Breast epithelium (tissue), 3 donors: ENCODE measurements at regions not wholly inside any gene's neighbourhood (a gene's known extent, or its start where the extent isn't known, plus 50 kb on each side); places are given as distances from the start of the nearest gene placed in this dataset.

Experiments
- POLR2A ChIP-seq: fragments of 450-650 bp; IDR thresholded peaks from one replicate; pipeline ENCODE4 v1.6.1; 2016; ENCODE audit warnings: antibody characterized with exemption, mild to moderate bottlenecking, moderate library complexity
- POLR2AphosphoS5 ChIP-seq, 3 donors: sonication (generic); formaldehyde crosslinking; IDR thresholded peaks; one replicate each; pipeline ENCODE4 v1.6.1; 2017; ENCODE audit warnings: antibody characterized with exemption in 3 of 3
- TF ChIP-seq, protein P1 (sequence below), 3 donors: fragments of 450-650 bp; IDR thresholded peaks; one replicate each; pipeline ENCODE4 v1.5.1; 2016 to 2017; ENCODE audit warnings: antibody characterized with exemption in 3 of 3, mild to moderate bottlenecking in 3 of 3, moderate library complexity in 3 of 3

DNA sequence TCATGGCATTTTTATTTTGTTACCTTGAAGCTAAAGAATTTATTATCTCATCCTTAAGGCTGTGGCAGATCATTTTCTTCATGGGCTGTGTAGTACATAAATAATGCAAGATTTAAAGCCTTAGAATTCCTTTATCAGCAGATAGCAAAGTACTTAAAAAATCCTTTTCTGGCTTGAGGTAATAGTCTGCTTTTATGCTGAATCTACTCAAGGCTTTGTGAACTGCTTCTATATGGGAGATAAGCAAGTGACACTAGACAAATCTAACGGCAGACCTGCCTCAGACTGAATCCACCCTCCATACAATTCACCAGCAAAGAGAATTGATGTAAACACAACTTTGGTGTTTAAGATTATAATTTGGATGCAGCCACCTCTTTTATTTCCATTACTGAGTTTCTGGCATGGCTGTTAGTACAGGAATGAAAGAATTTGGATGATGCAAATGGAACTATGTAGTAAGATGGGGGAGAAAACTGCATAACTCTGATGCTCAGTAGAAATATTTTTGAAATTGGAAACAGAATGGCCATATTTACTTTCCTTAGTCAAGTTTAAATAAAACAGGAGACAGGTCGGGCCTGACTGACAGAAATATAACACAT lies 1121.5 kb downstream of the NAALADL2 start:
- TF ChIP-seq, protein P1, sequence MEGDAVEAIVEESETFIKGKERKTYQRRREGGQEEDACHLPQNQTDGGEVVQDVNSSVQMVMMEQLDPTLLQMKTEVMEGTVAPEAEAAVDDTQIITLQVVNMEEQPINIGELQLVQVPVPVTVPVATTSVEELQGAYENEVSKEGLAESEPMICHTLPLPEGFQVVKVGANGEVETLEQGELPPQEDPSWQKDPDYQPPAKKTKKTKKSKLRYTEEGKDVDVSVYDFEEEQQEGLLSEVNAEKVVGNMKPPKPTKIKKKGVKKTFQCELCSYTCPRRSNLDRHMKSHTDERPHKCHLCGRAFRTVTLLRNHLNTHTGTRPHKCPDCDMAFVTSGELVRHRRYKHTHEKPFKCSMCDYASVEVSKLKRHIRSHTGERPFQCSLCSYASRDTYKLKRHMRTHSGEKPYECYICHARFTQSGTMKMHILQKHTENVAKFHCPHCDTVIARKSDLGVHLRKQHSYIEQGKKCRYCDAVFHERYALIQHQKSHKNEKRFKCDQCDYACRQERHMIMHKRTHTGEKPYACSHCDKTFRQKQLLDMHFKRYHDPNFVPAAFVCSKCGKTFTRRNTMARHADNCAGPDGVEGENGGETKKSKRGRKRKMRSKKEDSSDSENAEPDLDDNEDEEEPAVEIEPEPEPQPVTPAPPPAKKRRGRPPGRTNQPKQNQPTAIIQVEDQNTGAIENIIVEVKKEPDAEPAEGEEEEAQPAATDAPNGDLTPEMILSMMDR (IDR thresholded peaks at IDR 0.05), result no peak
- TF ChIP-seq POLR2AphosphoS5 (IDR thresholded peaks at IDR 0.05), result no peak
- TF ChIP-seq POLR2A, result no peak
